ENCODE measurements at regions not wholly inside any gene's neighbourhood (a gene's known extent, or its start where the extent isn't known, plus 50 kb on each side); places are given as distances from the start of the nearest gene placed in this dataset.
"Not testable (repeated sequence)": the region's sequence is repeated elsewhere in the genome, so short reads cannot be mapped to it uniquely, and the experiment has no call there.

DNA sequence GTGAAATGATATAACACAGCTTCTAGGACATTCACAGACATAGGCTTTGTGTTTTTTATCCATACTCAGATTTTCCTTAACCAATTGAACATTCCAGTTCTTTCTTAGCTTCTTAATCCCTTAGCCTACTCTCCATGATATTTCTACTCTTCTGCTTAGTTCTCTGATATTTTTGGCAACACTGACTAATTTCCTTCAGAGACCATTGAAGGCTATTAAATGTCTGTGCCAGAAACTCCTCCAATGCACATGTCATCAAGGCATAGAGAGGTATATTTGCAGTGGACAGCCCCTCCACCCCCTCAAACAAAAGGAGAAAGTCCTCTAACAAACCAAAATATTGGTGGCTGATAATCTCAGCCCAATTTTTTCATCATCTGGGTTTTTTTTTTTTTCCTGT, 105.9 kb upstream of the TSC22D2 start:
- no peak for DNase-seq (ENCODE audit: low read depth)

DNA sequence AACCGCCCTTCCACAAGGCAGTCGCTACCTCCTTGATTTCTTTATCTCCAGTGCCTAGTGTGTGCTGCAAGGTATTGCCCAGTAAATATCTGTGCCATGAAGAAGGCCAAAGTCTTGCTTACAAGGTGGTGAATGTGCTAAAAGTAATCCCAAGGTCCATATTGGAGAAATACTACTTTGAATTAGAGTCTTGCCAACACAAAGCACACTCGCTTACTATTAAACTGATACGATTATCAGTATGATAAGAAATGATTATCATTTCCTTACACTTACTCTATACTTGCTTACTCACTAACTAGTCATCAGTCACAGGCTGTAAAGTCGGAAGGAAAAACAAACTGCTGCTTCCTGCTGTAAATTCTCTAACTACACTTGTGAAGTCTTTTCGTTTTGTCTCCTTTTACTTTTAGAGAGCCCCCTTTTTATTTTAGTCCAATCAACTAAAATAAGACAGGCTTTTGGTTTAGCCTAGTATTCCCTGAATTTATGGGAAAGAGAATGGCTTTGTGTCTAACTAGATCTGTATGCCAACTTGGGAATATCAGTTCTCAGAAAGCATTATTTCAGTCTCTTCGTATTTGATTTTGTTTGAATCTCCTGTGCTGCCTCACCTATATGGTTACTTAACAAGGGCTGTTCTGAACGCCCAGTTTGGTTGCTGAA, 107.1 kb upstream of the TSC22D2 start:
- DNase-seq (ENCODE audit: low read depth): no peak

DNA sequence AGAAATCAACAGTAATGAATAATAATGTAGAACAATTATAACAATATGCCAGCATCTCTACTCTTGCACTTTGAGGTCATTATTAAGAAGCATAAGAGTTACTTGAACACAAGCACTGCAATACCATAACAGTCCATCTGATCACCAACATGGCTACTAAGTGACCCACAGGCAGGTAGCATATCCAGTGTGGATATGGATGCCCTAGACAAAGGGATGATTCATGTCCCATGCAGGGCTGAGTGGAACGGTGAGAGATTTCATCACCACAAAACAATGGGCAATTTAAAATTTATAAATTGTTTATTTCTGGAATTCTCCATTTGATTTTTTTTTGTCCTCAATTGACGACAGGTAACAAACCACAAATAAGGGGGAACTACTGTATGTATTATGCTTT, 107.7 kb upstream of the TSC22D2 start:
- DNase-seq (ENCODE audit: low read depth): no peak

DNA sequence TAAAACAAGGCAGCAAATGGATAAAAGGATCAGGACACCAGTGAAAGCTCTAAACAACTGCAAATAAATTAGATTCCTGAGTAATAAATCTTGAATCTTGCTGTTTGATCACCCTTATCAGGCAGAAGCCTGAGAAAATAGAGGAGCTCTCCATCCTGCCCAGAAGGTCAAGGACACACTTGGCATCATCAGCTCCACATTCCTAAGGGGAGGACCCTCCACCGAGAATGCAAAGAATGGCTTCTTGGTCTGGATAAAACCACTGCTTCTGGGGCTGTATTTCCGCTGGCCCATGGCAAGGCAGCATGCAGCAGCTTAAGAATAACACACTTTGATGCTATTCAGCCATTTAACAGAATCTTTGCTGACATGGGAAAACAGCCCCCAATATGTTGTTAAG, 108.9 kb upstream of the TSC22D2 start:
- DNase-seq (ENCODE audit: low read depth): no peak

DNA sequence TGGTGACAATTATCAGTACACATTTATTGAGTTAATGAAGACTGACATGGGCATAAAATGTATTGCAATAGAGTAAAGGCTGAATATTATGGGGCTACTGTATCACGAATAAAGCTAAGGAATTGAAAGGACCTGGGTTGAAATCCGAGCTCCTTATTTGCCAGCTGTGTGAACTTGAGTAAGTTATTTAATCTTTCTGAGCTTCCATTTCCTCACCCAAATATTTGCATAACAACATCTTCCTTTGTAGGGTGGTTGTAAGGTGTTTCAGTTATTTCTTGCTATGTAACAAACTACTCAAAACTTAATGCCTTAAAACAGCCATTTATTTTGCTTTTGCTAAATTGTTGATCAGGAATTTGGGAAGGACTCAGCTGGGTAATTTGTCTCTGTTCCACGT, 111.1 kb upstream of the TSC22D2 start:
- DNase-seq (ENCODE audit: low read depth): no peak

DNA sequence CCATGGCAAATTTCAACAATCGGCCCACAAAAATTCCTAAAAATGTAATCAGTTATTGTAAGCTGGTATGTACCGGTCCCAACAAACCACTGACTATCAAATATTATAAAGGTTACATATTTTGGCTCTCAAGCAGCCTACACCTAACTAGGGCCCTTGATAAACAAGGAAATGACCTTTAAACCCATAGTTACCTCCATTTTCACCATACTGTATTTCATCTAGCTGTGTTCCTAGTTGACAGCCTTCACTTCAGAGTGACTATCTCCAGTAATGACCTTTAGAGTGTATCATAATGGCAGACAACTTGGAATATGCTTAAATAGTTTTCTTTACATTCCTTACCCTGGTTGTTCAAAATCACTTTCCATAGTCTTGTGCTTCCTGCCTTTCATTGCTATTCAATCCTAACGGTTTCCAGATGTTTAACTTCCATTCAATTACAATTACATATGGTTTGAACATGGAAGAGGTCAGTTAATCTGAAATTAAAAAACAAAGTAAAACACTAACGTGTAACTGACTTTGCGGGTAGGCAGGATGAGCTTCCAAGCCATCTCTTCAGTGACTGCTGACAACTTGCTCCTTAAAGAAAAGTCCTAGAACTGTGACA, 111.9 kb upstream of the TSC22D2 start:
- no peak for DNase-seq (ENCODE audit: low read depth)

DNA sequence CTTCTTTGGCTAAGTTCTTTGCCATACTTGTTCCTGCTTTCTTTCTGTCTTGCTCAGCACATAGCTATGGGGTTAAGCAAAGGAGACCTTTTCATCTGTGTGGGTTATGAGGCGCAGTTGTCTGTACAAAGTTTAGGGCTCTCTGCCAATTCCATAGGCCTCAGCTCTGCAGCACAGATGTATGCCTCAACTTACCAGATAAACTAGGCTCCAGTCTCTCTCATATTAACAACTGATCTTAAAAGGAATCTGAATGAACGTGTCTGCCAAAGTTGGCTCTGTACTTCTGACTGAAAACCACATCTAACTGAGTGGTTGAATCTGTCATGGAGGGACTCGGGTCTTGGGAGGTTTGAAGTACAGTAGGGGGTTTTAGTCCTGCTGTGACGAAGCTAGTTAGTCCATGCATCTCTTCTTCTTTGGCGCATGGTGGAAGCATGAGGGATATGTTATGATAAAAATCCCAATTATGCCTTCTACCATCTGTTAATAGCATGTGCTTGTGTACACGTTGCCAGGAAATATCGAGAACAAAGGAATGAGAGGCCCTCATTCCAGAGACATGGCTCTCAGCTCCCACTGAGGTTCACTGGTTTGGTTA, 114.6 kb upstream of the TSC22D2 start:
- DNase-seq (ENCODE audit: low read depth): no peak

DNA sequence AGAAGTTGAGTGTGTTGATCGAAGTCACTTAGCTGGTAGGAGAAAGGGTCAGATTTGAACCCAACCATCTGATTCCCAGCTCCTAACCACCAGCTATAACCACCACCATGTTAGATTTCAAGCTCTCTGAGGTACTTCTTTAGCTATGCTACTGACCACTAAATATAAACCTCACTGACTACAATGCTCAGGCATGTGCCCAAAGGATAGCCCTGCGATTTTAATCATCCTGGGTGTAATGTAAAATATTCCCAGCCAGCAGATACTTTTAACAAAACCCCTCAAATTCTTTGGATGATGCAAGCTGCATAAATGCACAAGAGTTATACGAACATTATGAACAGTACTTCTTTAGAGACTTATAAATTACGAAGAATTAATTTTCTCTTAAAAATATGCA, 115.2 kb upstream of the TSC22D2 start:
- no peak for DNase-seq (ENCODE audit: low read depth)

DNA sequence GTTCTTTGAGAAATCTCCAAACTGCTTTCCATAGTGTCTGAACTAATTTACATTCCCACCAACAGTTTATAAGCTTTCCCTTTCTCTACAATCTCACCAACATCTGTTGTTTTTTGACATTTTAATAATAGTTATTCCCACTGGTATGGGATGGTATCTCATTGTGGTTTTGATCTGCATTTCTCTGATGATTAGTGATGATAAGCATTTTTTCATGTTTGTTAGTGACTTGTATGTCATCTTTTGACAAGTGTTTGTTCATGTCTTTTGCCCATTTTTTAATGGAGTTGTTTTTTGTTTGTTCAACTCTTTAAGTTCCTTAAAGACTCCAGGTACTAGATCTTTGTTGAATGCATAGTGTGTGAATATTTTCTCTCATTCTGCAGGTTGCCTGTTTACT, 116.6 kb upstream of the TSC22D2 start:
- DNase-seq (ENCODE audit: low read depth): no peak

DNA sequence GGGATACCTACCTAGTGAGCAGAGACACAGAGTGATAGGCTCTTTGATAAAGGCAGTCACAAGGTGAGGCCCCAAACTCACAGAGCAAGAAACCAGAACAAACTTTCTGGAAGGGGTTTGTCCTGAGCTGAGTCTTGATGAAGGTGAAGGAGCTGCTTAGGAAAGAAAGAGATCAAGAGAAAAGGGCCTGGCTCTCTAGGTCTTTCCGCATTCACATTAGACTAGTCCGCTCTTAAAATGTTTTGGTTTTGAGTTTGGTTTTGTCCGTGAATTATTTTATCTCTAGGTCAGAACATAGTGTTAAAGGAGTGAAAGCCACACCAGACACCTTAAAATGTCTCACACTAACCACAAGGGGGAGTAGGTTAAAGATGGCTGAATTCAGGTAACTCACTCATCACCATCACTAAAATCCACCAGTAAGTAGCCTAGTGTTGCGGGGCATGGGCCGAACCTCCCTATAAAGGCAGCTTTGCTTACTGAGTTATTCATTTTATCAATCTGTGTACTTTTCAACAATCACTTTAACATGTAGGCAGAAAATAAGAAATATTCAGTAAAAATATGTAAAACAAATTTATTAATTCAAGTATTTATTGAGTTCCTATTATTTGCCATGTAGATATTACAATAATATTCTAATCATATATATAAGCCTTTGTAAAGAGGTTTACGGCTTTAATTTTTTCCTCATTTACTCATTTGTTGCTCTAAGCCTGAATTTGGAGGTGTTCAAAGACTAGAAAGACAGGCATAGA, 121.5 kb upstream of the TSC22D2 start:
- DNase-seq (ENCODE audit: low read depth): no peak

DNA sequence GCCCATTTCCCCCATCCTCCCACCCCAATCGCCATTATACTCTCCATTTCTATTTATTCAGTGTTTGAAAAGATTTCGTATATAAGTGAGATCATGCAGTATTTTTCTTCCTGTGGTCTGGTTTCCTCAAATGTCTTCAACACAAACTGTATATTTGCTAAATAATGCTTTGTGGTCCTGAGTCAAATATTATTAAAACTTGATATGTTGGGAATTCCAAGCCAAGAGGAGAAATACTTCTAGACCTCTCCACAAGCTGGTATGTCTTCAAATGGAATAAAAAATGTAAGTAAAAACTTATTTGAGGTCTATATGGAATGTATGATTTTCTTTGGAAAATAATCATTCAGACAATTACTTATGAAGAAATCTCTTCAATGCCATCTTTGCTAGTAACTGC, 122.5 kb upstream of the TSC22D2 start:
- DNase-seq (ENCODE audit: low read depth): no peak

DNA sequence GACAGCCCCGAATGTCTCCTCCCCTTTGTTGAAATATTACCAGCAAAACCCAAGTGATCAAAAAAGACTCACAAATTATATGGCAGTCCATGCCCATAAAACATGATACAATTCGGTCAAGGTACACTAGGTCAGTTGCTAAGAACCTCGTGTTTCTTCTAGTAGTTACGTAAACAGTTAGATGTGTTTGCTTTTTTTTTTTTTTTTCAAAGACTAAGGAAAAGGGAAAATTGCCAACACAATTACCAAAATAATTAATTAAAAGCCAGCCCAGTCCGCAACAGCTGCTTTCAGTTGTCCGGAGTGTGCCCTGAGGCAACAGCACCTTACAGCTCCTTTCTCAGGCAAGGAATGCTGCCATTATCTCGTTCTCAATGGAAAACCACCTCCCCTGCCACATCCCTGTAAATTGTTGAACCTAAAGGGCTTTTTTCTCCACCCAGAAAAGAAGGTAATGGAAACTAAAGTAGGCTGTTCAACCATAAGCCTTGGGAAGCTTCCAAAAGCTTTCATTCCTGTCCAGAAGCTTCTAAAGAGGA, 129.2 kb upstream of the TSC22D2 start:
- no peak for DNase-seq (ENCODE audit: low read depth)

DNA sequence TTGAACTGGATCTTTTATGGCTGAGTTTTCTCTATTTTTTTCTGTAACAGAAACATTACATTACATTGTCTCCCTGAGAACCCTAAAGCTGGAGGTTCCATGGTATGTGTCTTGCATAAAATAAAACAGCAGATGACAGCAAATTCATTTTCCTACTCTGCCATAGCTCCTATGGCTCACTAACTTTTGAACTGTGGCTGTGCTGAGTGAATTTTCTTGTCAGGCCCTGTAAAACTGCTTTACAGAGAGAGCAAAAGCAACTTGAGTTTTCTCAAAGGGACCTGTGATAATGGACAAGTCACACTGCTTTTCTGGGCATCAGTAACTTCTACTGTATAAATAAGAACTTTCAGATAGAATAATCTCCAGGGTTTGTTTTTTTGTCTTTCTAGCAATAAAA, 129.9 kb upstream of the TSC22D2 start:
- DNase-seq (ENCODE audit: low read depth): no peak

DNA sequence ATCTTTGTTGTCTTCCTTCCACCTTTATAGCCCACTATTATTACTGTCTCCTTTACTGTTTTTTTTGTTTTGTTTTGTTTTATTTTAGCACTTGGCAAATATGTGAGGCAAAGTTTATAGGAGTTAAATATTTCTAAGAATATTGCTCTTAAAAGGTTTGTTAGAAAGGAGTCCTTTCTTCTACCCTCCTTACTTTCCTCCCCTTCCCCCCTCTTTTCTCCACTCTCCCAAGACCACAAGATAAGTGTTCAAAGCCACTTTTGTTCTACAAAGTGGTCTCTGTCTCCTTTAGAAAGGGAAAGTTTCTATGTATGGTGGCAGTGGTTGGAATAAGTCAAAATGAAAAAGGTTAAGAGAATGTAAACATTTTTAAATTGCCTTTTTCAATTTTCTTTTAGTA, 130.7 kb upstream of the TSC22D2 start:
- DNase-seq (ENCODE audit: low read depth): no peak

DNA sequence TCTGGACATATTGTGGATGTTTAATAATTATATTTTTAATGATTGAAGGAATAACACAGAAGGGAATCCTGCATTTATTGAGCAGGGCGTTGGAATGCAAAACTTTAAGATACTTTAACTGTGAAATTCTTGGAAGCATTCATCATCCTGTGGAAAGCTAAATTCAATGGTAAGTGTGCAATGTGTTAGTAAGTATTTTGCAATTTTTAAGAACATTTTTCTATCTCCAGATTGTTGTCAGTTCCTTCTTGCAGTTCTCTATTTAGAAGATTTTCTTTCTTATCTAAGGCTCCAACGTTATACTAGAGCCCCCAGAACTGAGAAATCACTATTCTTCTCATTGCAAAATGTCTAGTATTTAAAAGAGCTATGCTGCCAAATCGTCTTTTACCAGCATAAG, 132.2 kb upstream of the TSC22D2 start:
- DNase-seq (ENCODE audit: low read depth): no peak

DNA sequence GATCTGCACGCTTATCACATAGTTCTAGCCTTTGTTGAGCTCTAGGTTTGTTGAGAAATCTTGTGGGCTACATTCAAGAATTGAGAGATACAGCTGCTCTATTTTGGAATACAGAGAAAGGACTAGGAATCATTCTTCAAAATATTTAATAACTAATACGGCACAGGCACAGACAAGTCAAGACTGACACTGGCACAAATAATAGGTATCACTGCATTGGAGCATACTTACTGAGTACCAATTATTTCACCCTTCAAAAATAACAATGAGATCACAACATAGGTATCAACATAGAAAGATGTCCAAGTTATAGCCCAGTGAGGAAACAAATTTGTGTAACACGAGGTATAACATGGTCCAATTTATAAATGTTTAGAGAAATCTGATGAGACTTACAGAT, 133.7 kb upstream of the TSC22D2 start:
- no peak for DNase-seq (ENCODE audit: low read depth)

DNA sequence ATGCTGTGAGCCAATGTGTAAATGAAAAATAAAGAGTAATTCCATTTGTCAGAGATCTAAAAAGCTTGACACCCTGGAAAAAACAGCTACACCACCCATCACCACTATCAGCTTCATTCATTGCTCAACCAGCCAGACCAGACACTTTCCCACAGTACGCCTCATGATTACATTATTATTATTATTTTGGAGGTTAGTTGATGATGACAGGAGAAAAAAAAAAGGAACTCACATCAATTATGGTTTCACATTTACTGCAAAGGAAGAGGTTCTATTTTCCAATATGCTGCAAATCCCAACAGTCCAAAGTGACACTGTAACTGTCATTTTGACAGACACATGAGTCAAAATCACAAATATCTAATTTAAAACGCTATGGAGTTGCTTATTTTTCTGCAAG, 134.7 kb upstream of the TSC22D2 start:
- DNase-seq (ENCODE audit: low read depth): no peak

DNA sequence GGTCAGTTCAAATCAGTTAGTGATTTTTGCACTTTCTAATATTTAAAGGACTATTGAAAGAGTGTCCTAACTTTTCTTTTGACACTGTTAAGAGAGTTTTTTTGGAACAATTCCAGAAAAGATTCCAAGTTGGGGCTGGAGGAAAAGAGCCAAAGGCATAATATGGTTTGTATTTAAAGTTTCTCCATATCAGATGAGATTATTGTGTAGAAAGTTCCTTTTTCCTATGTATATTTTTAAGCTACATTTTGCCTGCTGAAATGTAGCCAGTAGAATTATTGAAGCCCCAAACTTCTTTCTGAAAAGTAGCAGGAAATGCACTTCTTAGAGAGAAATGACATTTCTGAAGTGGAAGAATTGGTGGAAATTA, 136.5 kb upstream of the TSC22D2 start:
- no peak for DNase-seq (ENCODE audit: low read depth)

DNA sequence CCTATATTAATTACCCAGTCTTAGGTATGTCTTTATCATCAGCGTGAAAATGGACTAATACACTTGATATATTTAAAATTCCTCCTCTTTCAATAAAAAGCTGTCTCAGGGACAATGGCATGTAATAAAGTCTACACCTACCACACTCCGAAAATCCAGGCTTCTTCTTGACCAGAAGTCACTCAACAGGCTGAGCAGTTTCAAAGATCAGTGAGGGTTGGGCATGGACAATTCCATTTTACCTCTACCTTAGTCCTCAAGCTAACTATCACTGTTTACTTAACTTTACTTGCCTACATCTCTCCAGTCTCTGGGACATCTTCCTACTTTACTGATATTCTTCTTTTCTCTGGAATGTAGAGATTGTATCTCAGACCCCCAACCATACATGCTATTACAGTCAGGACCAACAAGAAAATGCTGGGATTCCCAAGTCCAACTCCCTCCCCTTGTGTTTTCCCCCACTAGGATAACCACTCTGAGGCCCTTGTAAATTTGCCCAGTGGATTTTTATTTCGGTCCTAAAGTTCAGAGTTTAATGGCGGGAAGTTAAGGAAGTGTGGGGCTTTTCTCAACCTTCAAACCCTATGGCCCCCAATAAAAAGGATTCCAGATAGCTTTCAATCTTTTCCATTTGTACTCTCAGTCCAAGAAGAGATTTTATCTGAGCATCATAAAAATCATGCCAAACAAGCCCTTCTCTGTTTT, 137.1 kb upstream of the TSC22D2 start:
- DNase-seq (ENCODE audit: low read depth): no peak

DNA sequence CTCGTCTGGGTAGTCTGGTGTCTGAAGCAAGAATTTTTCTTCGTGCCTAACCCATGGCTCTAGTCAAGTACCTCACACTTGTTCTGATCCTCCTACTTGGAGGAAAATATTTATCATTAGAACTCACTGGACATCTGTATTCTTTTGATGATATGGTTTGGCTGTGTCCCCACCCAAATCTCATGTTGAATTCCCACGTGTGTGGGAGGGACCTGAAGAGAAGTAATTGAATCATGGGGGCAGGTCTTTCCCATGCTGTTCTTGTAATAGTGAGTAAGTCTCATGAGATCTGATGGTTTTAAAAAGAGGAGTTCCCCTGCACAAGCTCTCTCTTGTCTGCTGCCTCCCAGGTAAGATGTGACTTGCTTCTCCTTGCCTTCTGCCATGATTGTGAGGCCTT, 137.7 kb upstream of the TSC22D2 start:
- not testable (repeated sequence) for DNase-seq (ENCODE audit: low read depth)

DNA sequence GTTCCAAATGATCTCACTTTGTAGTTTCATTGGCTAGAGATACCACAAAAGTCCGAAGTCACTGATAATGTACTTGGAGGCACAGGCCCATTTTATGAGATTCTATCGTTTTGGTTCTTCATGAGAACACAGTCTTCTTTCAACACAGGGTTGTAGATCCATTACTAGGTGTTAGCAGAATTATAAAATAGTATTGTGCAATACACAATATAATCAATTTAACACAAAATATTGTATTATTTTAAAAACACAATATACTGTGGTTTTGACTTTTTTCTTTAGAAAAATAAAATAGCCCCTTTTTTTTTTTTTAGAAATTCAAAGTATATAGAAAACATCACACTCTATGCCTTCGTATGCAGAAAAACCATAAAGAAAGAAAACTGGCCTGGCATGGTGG, 138.6 kb upstream of the TSC22D2 start:
- DNase-seq (ENCODE audit: low read depth): no peak
